OCI-LY7 (cell line): ENCODE measurements at regions not wholly inside any gene's neighbourhood (a gene's known extent, or its start where the extent isn't known, plus 50 kb on each side); places are given as distances from the start of the nearest gene placed in this dataset.

Source experiments
- BruUV-seq: library from RNA; stranded (reverse); fragments of 400-500 nt; replicated peaks from 2 replicates; lab custom pipeline; 2021; lab: Mats Ljungman, UMichigan
- CTCF ChIA-PET: fragments of 300-600 bp; sonication (Branson Sonifier 250); formaldehyde crosslinking; loops from one replicate; lab custom pipeline; 2022; ENCODE audit warnings: antibody characterized with exemption; ENCODE audit not compliant: unreplicated experiment; lab: Charles Lee
- POLR2A ChIA-PET: fragments of 300-600 bp; sonication (Branson Sonifier 250); formaldehyde crosslinking; loops from one replicate; lab custom pipeline; 2022; ENCODE audit warnings: antibody characterized with exemption; lab: Charles Lee
- DNase-seq: peaks from one replicate; pipeline ENCODE4 v3.0.0-alpha.2; 2015; ENCODE audit warnings: low spot score
- H2AFZ ChIP-seq: fragments of 200-600 bp; sonication (generic), shearing (Covaris generic); 2 replicates; pipeline ENCODE4 v1.6.1; 2014; ENCODE audit warnings: mild to moderate bottlenecking, antibody characterized with exemption, low read length, moderate library complexity
- H3K27ac ChIP-seq: fragments of 200-600 bp; sonication (generic); 2 replicates; pipeline ENCODE4 v1.5.1; 2014; ENCODE audit warnings: mixed run types, low read depth, mild to moderate bottlenecking, moderate library complexity, low read length, inconsistent platforms; ENCODE audit not compliant: poor library complexity, severe bottlenecking
- H3K36me3 ChIP-seq: fragments of 200-600 bp; sonication (generic); 2 replicates; pipeline ENCODE4 v1.6.1; 2014; ENCODE audit warnings: mild to moderate bottlenecking, antibody characterized with exemption, low read length, moderate library complexity, mixed read lengths; ENCODE audit not compliant: insufficient read depth
- H3K4me1 ChIP-seq: fragments of 200-600 bp; sonication (generic); 2 replicates; pipeline ENCODE4 v1.5.1; 2014; ENCODE audit warnings: mild to moderate bottlenecking, low read length; ENCODE audit not compliant: insufficient read depth, poor library complexity, severe bottlenecking
- H3K4me2 ChIP-seq: fragments of 200-600 bp; sonication (generic); 2 replicates; pipeline ENCODE4 v1.6.1; 2014; ENCODE audit warnings: mild to moderate bottlenecking, low read length
- H3K4me3 ChIP-seq: fragments of 200-600 bp; sonication (generic); 2 replicates; pipeline ENCODE4 v1.5.1; 2014; ENCODE audit warnings: mild to moderate bottlenecking, low read depth, low read length; ENCODE audit not compliant: poor library complexity, severe bottlenecking
- H3K79me2 ChIP-seq: fragments of 200-600 bp; sonication (generic); 2 replicates; pipeline ENCODE4 v1.6.1; 2016; ENCODE audit warnings: low read depth, mild to moderate bottlenecking, low read length, moderate library complexity, mixed read lengths; ENCODE audit not compliant: insufficient read depth
- H3K9me2 ChIP-seq: fragments of 200-600 bp; sonication (generic); 2 replicates; pipeline ENCODE4 v1.6.1; 2016; ENCODE audit warnings: mild to moderate bottlenecking, low read length, mixed read lengths; ENCODE audit not compliant: insufficient read depth
- H3K9me3 ChIP-seq: fragments of 200-600 bp; sonication (generic); 2 replicates; pipeline ENCODE4 v1.6.1; 2014; ENCODE audit warnings: mild to moderate bottlenecking, mixed run types, low read length, mixed read lengths
- H4K20me1 ChIP-seq: fragments of 200-600 bp; sonication (generic); 2 replicates; pipeline ENCODE4 v1.6.1; 2014; ENCODE audit warnings: mild to moderate bottlenecking, antibody characterized with exemption, low read length, moderate library complexity, mixed read lengths; ENCODE audit not compliant: insufficient read depth
- CTCF ChIP-seq: fragments of 200-600 bp; sonication (generic); conservative IDR thresholded peaks from 2 replicates; pipeline ENCODE4 v1.5.1; 2014; ENCODE audit warnings: mild to moderate bottlenecking, antibody characterized with exemption, low read length, moderate library complexity, mixed read lengths
- EZH2phosphoT487 ChIP-seq: fragments of 200-600 bp; sonication (generic); IDR thresholded peaks from 2 replicates; pipeline ENCODE4 v1.6.1; 2018; ENCODE audit warnings: low read depth, borderline replicate concordance, mild to moderate bottlenecking, mixed run types, antibody characterized with exemption, low read length, moderate library complexity, mixed read lengths
- intact Hi-C: fragments of 100-400 bp; cut with micrococcal nuclease; formaldehyde crosslinking; loops from one replicate; pipeline ENCODE4 v1.10.0; 2022; ENCODE audit not compliant: unreplicated experiment

GRCh38 chr5:2960294-2960693 is 208.8 kb upstream of the IRX2 start:
- no TSS peak for BruUV-seq
- Histone ChIP-seq H3K4me2 (no peak overlapping the region), H3K27ac (no peak overlapping the region), H2AFZ (no peak overlapping the region), H3K79me2 (no peaks in the 10 kb centered on the region), H3K4me3 (no peak overlapping the region), H3K36me3 (no peaks in the 10 kb centered on the region), H4K20me1 (no peaks in the 10 kb centered on the region), H3K9me2 (no peaks in the 10 kb centered on the region), H3K4me1 (no peaks in the 10 kb centered on the region), H3K9me3 (no peaks in the 10 kb centered on the region)
- POLR2A ChIA-PET = no interaction called here
- no peak for DNase-seq
- intact Hi-C loops = no loop called here
- no peak for TF ChIP-seq CTCF
- no peak for TF ChIP-seq EZH2phosphoT487
- CTCF ChIA-PET = no interaction called here

GRCh38 chr5:2958976-2959375 is 207.5 kb upstream of the IRX2 start:
- H3K27ac ChIP-seq = no peak overlapping the region
- CTCF ChIA-PET = no interaction called here

GRCh38 chr5:2948875-2949274 is 197.4 kb upstream of the IRX2 start:
- DNase-seq = no peak
- Histone ChIP-seq H3K9me2 (no peaks in the 10 kb centered on the region), H3K4me3 (no peak overlapping the region), H4K20me1 (no peaks in the 10 kb centered on the region), H3K79me2 (no peaks in the 10 kb centered on the region), H3K27ac (no peak overlapping the region), H2AFZ (no peak overlapping the region), H3K4me2 (no peak overlapping the region), H3K36me3 (no peaks in the 10 kb centered on the region), H3K4me1 (no peaks in the 10 kb centered on the region), H3K9me3 (no peaks in the 10 kb centered on the region)
- no TSS peak for BruUV-seq
- CTCF ChIA-PET = no interaction called here
- intact Hi-C loops = no loop called here
- no peak for TF ChIP-seq EZH2phosphoT487
- TF ChIP-seq CTCF = no peak
- POLR2A ChIA-PET = interaction anchor here (0.7 kb wide), 1 partner anchor 1595 kb away, joined by 3 read pairs; no protein-coding TSS in a partner anchor

More at GRCh38 chr5:2958976-2959375, 207.5 kb upstream of the IRX2 start:
- no peaks in the 10 kb centered on the region for H3K36me3 ChIP-seq
- no peak overlapping the region for H3K4me2 ChIP-seq
- no peak overlapping the region for H2AFZ ChIP-seq
- TF ChIP-seq EZH2phosphoT487 = no peak
- no peak for TF ChIP-seq CTCF
- no peaks in the 10 kb centered on the region for H3K79me2 ChIP-seq
- intact Hi-C loops = no loop called here
- H4K20me1 ChIP-seq = no peaks in the 10 kb centered on the region
- POLR2A ChIA-PET = no interaction called here
- DNase-seq = no peak
- no peaks in the 10 kb centered on the region for H3K4me1 ChIP-seq
- H3K9me2 ChIP-seq = no peaks in the 10 kb centered on the region
- no peak overlapping the region for H3K4me3 ChIP-seq
- H3K9me3 ChIP-seq = 0 out of 2 replicates have a peak, but pooled peaks cover 6% of the 10 kb centered on the region
- no TSS peak for BruUV-seq
